Neural cell (in vitro differentiated cells): ENCODE measurements at regions not wholly inside any gene's neighbourhood (a gene's known extent, or its start where the extent isn't known, plus 50 kb on each side); places are given as distances from the start of the nearest gene placed in this dataset.

Experiments used
- H2AFZ ChIP-seq: fragments of 200-600, 300-800 bp; sonication (generic), shearing (Covaris generic); 2 replicates; pipeline ENCODE4 v1.6.0; 2014; ENCODE audit warnings: low read depth, mild to moderate bottlenecking, antibody characterized with exemption, low read length, moderate library complexity
- H3F3A ChIP-seq: fragments of 200-600 bp; shearing (Covaris generic); 2 replicates; pipeline ENCODE4 v1.6.1; 2016; ENCODE audit warnings: mild to moderate bottlenecking, moderate library complexity, mixed read lengths, antibody characterized with exemption, low read length; ENCODE audit not compliant: insufficient read depth, poor library complexity, severe bottlenecking
- H3K27ac ChIP-seq: fragments of 200-600, 300-800 bp; sonication (generic), shearing (Covaris generic); 2 replicates; pipeline ENCODE4 v1.5.1; 2014; ENCODE audit warnings: mild to moderate bottlenecking, low read length, moderate library complexity
- H3K27me3 ChIP-seq: fragments of 300-800, 200-600 bp; sonication (generic), shearing (Covaris generic); 2 replicates; pipeline ENCODE4 v1.6.0; 2014; ENCODE audit warnings: mild to moderate bottlenecking, low read depth, low read length, moderate library complexity; ENCODE audit not compliant: insufficient read depth
- H3K36me3 ChIP-seq: fragments of 300-800, 200-600 bp; sonication (generic), shearing (Covaris generic); 2 replicates; pipeline ENCODE4 v1.5.1; 2014; ENCODE audit warnings: mild to moderate bottlenecking, antibody characterized with exemption, low read length, moderate library complexity; ENCODE audit not compliant: insufficient read depth
- H3K4me2 ChIP-seq: fragments of 300-800, 200-600 bp; sonication (generic), shearing (Covaris generic); 2 replicates; pipeline ENCODE4 v1.6.0; 2014; ENCODE audit warnings: mild to moderate bottlenecking, low read length
- H3K4me3 ChIP-seq: fragments of 300-800, 200-600 bp; sonication (generic), shearing (Covaris generic); 2 replicates; pipeline ENCODE4 v1.5.1; 2014; ENCODE audit warnings: mild to moderate bottlenecking, low read length, moderate library complexity
- H3K79me2 ChIP-seq: fragments of 200-600 bp; shearing (Covaris generic); replicated peaks from 2 replicates; pipeline ENCODE4 v1.6.0; 2014; ENCODE audit warnings: mild to moderate bottlenecking, low read length, moderate library complexity; ENCODE audit not compliant: insufficient read depth
- H3K9ac ChIP-seq: fragments of 300-800, 200-600 bp; sonication (generic), shearing (Covaris generic); 2 replicates; pipeline ENCODE4 v1.6.1; 2016; ENCODE audit warnings: mild to moderate bottlenecking, low read length, mixed read lengths
- H3K9me2 ChIP-seq: fragments of 200-600 bp; shearing (Covaris generic); 2 replicates; pipeline ENCODE4 v1.6.1; 2016; ENCODE audit warnings: mild to moderate bottlenecking, low read length, mixed read lengths; ENCODE audit not compliant: insufficient read depth
- H3K9me3 ChIP-seq: fragments of 200-600, 300-800 bp; sonication (generic), shearing (Covaris generic); 2 replicates; pipeline ENCODE4 v1.6.1; 2016; ENCODE audit warnings: mild to moderate bottlenecking, mixed run types, low read length, moderate library complexity, mixed read lengths
- H4K20me1 ChIP-seq: fragments of 200-600 bp; shearing (Covaris generic); 2 replicates; pipeline ENCODE4 v1.6.1; 2016; ENCODE audit warnings: mild to moderate bottlenecking, mixed run types; ENCODE audit not compliant: insufficient read depth
- CTCF ChIP-seq: fragments of 450-650 bp; IDR thresholded peaks from 2 replicates; pipeline ENCODE4 v1.5.1; 2014; ENCODE audit warnings: antibody characterized with exemption, mild to moderate bottlenecking, moderate library complexity; ENCODE audit not compliant: poor library complexity, severe bottlenecking
- MXI1 ChIP-seq: fragments of 450-650 bp; conservative IDR thresholded peaks from 2 replicates; pipeline ENCODE4 v1.6.1; 2014; ENCODE audit warnings: antibody characterized with exemption, mild to moderate bottlenecking; ENCODE audit not compliant: poor library complexity, severe bottlenecking
- RAD21 ChIP-seq: fragments of 450-650 bp; conservative IDR thresholded peaks from 2 replicates; pipeline ENCODE4 v1.6.1; 2014; ENCODE audit warnings: antibody characterized with exemption, mild to moderate bottlenecking, moderate library complexity
- REST ChIP-seq: IDR thresholded peaks from 2 replicates; pipeline ENCODE4 v1.6.1; 2012; ENCODE audit warnings: borderline replicate concordance
- SMC3 ChIP-seq: fragments of 450-650 bp; conservative IDR thresholded peaks from 2 replicates; pipeline ENCODE4 v1.6.1; 2014; ENCODE audit warnings: antibody characterized with exemption, mild to moderate bottlenecking, moderate library complexity; ENCODE audit not compliant: poor library complexity
- TAF1 ChIP-seq: IDR thresholded peaks from 2 replicates; pipeline ENCODE4 v1.6.1; 2012; ENCODE audit warnings: low read depth

- H4K20me1 ChIP-seq = no peaks in the 10 kb centered on the region
- TF ChIP-seq REST (no peak), CTCF (no peak)
- no peaks in the 10 kb centered on the region for H3F3A ChIP-seq
- no peaks in the 10 kb centered on the region for H3K36me3 ChIP-seq
- H3K9me3 ChIP-seq = no peaks in the 10 kb centered on the region
- no peaks in the 10 kb centered on the region for H3K79me2 ChIP-seq
- H3K4me2 ChIP-seq = no peak overlapping the region
- no peak overlapping the region for H3K9ac ChIP-seq
- no peak overlapping the region for H3K27ac ChIP-seq
- H3K4me3 ChIP-seq = no peak overlapping the region
- H3K27me3 ChIP-seq = no peaks in the 10 kb centered on the region
- H2AFZ ChIP-seq = no peak overlapping the region
- no peaks in the 10 kb centered on the region for H3K9me2 ChIP-seq
Observed at GRCh38 chr12:83642205-83642604, 955.5 kb downstream of the TMTC2 start.

- H3K9me2 ChIP-seq = no peaks in the 10 kb centered on the region
- TF ChIP-seq MXI1 = no peak
- no peak for TF ChIP-seq REST
- no peak for TF ChIP-seq CTCF
- TF ChIP-seq SMC3 = no peak
- TF ChIP-seq TAF1 = no peak
- TF ChIP-seq RAD21 = no peak
- no peak overlapping the region for H3K4me3 ChIP-seq
- no peak overlapping the region for H2AFZ ChIP-seq
- H3K9ac ChIP-seq = no peak overlapping the region
- H3K9me3 ChIP-seq = no peaks in the 10 kb centered on the region
- H3K27ac ChIP-seq = no peak overlapping the region
- H3F3A ChIP-seq = no peaks in the 10 kb centered on the region
- H3K79me2 ChIP-seq = no peaks in the 10 kb centered on the region
- no peaks in the 10 kb centered on the region for H3K27me3 ChIP-seq
- no peaks in the 10 kb centered on the region for H4K20me1 ChIP-seq
- no peaks in the 10 kb centered on the region for H3K36me3 ChIP-seq
- H3K4me2 ChIP-seq = no peak overlapping the region
Observed at GRCh38 chr12:83641789-83642188, 955.1 kb downstream of the TMTC2 start.
